Peyer's patch (tissue), 4 donors: ENCODE measurements at regions not wholly inside any gene's neighbourhood (a gene's known extent, or its start where the extent isn't known, plus 50 kb on each side); places are given as distances from the start of the nearest gene placed in this dataset.
"Not testable (repeated sequence)": the region's sequence is repeated elsewhere in the genome, so short reads cannot be mapped to it uniquely, and the experiment has no call there.

Experiments
- DNase-seq, 3 donors: peaks; one replicate each; pipeline ENCODE4 v3.0.0-alpha.2; 2017 to 2019
- H3K27ac ChIP-seq, 4 donors: fragments of 200-600 bp; sonication (generic); one replicate each; pipeline ENCODE4 v1.5.1; 2016 to 2019
- H3K27me3 ChIP-seq, 2 donors: fragments of 200-600 bp; sonication (generic); one replicate each; pipeline ENCODE4 v1.5.1; 2019
- H3K36me3 ChIP-seq, 3 donors: fragments of 200-600 bp; sonication (generic); one replicate each; pipeline ENCODE4 v1.5.1; 2016 to 2019
- H3K4me1 ChIP-seq, 4 donors: fragments of 200-600 bp; sonication (generic); one replicate each; pipeline ENCODE4 v1.5.1; 2016 to 2019
- H3K4me3 ChIP-seq, 4 donors: fragments of 200-600 bp; sonication (generic); 1 replicate in 3 of 4; 2 replicates in 1 of 4; pipeline ENCODE4 v1.5.1; 2016 to 2019; ENCODE audit warnings: mild to moderate bottlenecking in 1 of 4
- H3K9me3 ChIP-seq, 4 donors: fragments of 200-600 bp; sonication (generic); one replicate each; pipeline ENCODE4 v1.5.1; 2016 to 2019; ENCODE audit warnings: mild to moderate bottlenecking in 1 of 4
- CTCF ChIP-seq, 6 experiments: fragments of 450-650 bp in 4 of 6; fragments of 200-600 bp in 2 of 6; sonication (generic) in 1 of 6; IDR thresholded peaks; one replicate each; pipeline ENCODE4 v1.5.1; 2017 to 2019; ENCODE audit warnings: antibody characterized with exemption in 6 of 6, mild to moderate bottlenecking in 3 of 6, moderate library complexity in 1 of 6
- POLR2A ChIP-seq, 2 donors: fragments of 450-650 bp; IDR thresholded peaks; one replicate each; pipeline ENCODE4 v1.5.1; 2017; ENCODE audit warnings: antibody characterized with exemption in 2 of 2, mild to moderate bottlenecking in 2 of 2, moderate library complexity in 2 of 2

GRCh38 chr6:68235326-68235784 lies 399.7 kb upstream of the ADGRB3 start:
- no peaks in the 10 kb centered on the region for H3K4me1 ChIP-seq
- no peak overlapping the region for H3K4me3 ChIP-seq
- no peaks in the 10 kb centered on the region for H3K9me3 ChIP-seq
- no peak overlapping the region for H3K27ac ChIP-seq
- DNase-seq: no peak
- H3K36me3 ChIP-seq: no peaks in the 10 kb centered on the region
- no peak for TF ChIP-seq CTCF (IDR thresholded peaks at IDR 0.05)
- no peak for TF ChIP-seq POLR2A (IDR thresholded peaks at IDR 0.05)
- H3K27me3 ChIP-seq: no peaks in the 10 kb centered on the region

GRCh38 chr6:68233623-68234022 lies 401.5 kb upstream of the ADGRB3 start:
- DNase-seq: no peak
- no peaks in the 10 kb centered on the region for H3K9me3 ChIP-seq
- H3K36me3 ChIP-seq: no peaks in the 10 kb centered on the region
- no peak overlapping the region for H3K27ac ChIP-seq
- no peak overlapping the region for H3K4me3 ChIP-seq
- H3K4me1 ChIP-seq: no peaks in the 10 kb centered on the region
- no peaks in the 10 kb centered on the region for H3K27me3 ChIP-seq
- TF ChIP-seq CTCF (IDR thresholded peaks at IDR 0.05) (no peak), POLR2A (IDR thresholded peaks at IDR 0.05) (no peak)

- DNase-seq: no peak
- no peak overlapping the region for H3K27ac ChIP-seq
- H3K9me3 ChIP-seq: no peaks in the 10 kb centered on the region
- no peaks in the 10 kb centered on the region for H3K4me1 ChIP-seq
- TF ChIP-seq POLR2A (IDR thresholded peaks at IDR 0.05): no peak
- TF ChIP-seq CTCF (IDR thresholded peaks at IDR 0.05): no peak
- no peaks in the 10 kb centered on the region for H3K27me3 ChIP-seq
- no peaks in the 10 kb centered on the region for H3K36me3 ChIP-seq
- H3K4me3 ChIP-seq: no peak overlapping the region
These were observed 405.5 kb upstream of the ADGRB3 start for GRCh38 chr6:68229566-68229965.

- Histone ChIP-seq H3K27me3 (no peaks in the 10 kb centered on the region), H3K27ac (no peak overlapping the region), H3K4me1 (no peaks in the 10 kb centered on the region), H3K36me3 (no peaks in the 10 kb centered on the region), H3K9me3 (no peaks in the 10 kb centered on the region), H3K4me3 (no peak overlapping the region)
- DNase-seq: no peak
- TF ChIP-seq POLR2A (IDR thresholded peaks at IDR 0.05) (no peak), CTCF (IDR thresholded peaks at IDR 0.05) (no peak)
These were observed 408.6 kb upstream of the ADGRB3 start for GRCh38 chr6:68226460-68226859.

- no peaks in the 10 kb centered on the region for H3K27me3 ChIP-seq
- DNase-seq: no peak
- no peaks in the 10 kb centered on the region for H3K9me3 ChIP-seq
- no peaks in the 10 kb centered on the region for H3K36me3 ChIP-seq
- H3K4me1 ChIP-seq: no peaks in the 10 kb centered on the region
- no peak overlapping the region for H3K4me3 ChIP-seq
- no peak overlapping the region for H3K27ac ChIP-seq
- TF ChIP-seq POLR2A (IDR thresholded peaks at IDR 0.05): no peak
- no peak for TF ChIP-seq CTCF (IDR thresholded peaks at IDR 0.05)
These were observed 409.4 kb upstream of the ADGRB3 start for GRCh38 chr6:68225729-68226128.

GRCh38 chr6:68211242-68211795 lies 423.8 kb upstream of the ADGRB3 start:
- no peak overlapping the region for H3K4me3 ChIP-seq
- DNase-seq: no peak
- no peak overlapping the region for H3K27ac ChIP-seq

GRCh38 chr6:68207612-68208011 lies 427.5 kb upstream of the ADGRB3 start:
- H3K27ac ChIP-seq, H3K27me3 ChIP-seq, DNase-seq, H3K4me3 ChIP-seq, H3K4me1 ChIP-seq, H3K36me3 ChIP-seq, H3K9me3 ChIP-seq: not testable (repeated sequence)

More at GRCh38 chr6:68211242-68211795, 423.8 kb upstream of the ADGRB3 start:
- H3K27me3 ChIP-seq: no peaks in the 10 kb centered on the region
- TF ChIP-seq POLR2A (IDR thresholded peaks at IDR 0.05): no peak
- H3K36me3 ChIP-seq: no peaks in the 10 kb centered on the region
- no peaks in the 10 kb centered on the region for H3K4me1 ChIP-seq
- no peaks in the 10 kb centered on the region for H3K9me3 ChIP-seq
